OCI-LY3 (cell line): ENCODE measurements at regions not wholly inside any gene's neighbourhood (a gene's known extent, or its start where the extent isn't known, plus 50 kb on each side); places are given as distances from the start of the nearest gene placed in this dataset.

ENCODE experiments used
- H2AFZ ChIP-seq: fragments of 200-600, 300-600 bp; shearing (Covaris generic); 2 replicates; pipeline ENCODE4 v1.6.0; 2014; ENCODE audit warnings: antibody characterized with exemption, low read depth, low read length
- H3K27ac ChIP-seq: fragments of 200-600, 300-600 bp; sonication (generic); 2 replicates; pipeline ENCODE4 v1.5.1; 2014; ENCODE audit warnings: mild to moderate bottlenecking, low read length, moderate library complexity, mixed read lengths
- H3K27me3 ChIP-seq: fragments of 200-600, 300-600 bp; sonication (generic); 2 replicates; pipeline ENCODE4 v1.6.1; 2014; ENCODE audit warnings: low read depth, low read length, mixed read lengths
- H3K36me3 ChIP-seq: fragments of 200-600, 300-600 bp; sonication (generic); replicated peaks from 2 replicates; pipeline ENCODE3; 2014; ENCODE audit warnings: low read depth, low read length, mixed read lengths
- H3K4me1 ChIP-seq: fragments of 300-600, 200-600 bp; sonication (generic); 2 replicates; pipeline ENCODE4 v1.6.1; 2014; ENCODE audit warnings: low read length, mixed read lengths
- H3K4me2 ChIP-seq: fragments of 200-600, 300-600 bp; sonication (generic); 2 replicates; pipeline ENCODE4 v1.6.1; 2014; ENCODE audit warnings: low read length, mixed read lengths
- H3K4me3 ChIP-seq: fragments of 300-600, 200-600 bp; sonication (generic); 2 replicates; pipeline ENCODE4 v1.5.1; 2014; ENCODE audit warnings: antibody characterized with exemption, mild to moderate bottlenecking, low read length, moderate library complexity
- H3K79me2 ChIP-seq: fragments of 300-600, 200-600 bp; shearing (Covaris generic); 2 replicates; pipeline ENCODE4 v1.6.1; 2014; ENCODE audit warnings: mild to moderate bottlenecking, low read length, mixed read lengths
- H3K9ac ChIP-seq: fragments of 300-600, 200-600 bp; shearing (Covaris generic); 2 replicates; pipeline ENCODE4 v1.6.0; 2014; ENCODE audit warnings: mild to moderate bottlenecking, low read length, moderate library complexity
- H3K9me3 ChIP-seq: fragments of 200-600, 300-600 bp; shearing (Covaris generic); 2 replicates; pipeline ENCODE4 v1.6.1; 2014; ENCODE audit warnings: low read length, mixed read lengths; ENCODE audit not compliant: insufficient read depth
- H4K20me1 ChIP-seq: fragments of 200-600, 300-600 bp; sonication (generic); 2 replicates; pipeline ENCODE4 v1.6.1; 2016; ENCODE audit warnings: low read length, mixed read lengths; ENCODE audit not compliant: insufficient read depth
- EZH2phosphoT487 ChIP-seq: fragments of 200-600 bp; shearing (Covaris generic); IDR thresholded peaks from 2 replicates; pipeline ENCODE4 v1.6.1; 2018; ENCODE audit warnings: antibody characterized with exemption, mixed run types, low read depth
- TF ChIP-seq, protein P1 (sequence below): fragments of 200-600, 300-600 bp; sonication (generic); IDR thresholded peaks from 2 replicates; pipeline ENCODE4 v1.5.1; 2014; ENCODE audit warnings: antibody characterized with exemption, low read length, low read depth

DNA sequence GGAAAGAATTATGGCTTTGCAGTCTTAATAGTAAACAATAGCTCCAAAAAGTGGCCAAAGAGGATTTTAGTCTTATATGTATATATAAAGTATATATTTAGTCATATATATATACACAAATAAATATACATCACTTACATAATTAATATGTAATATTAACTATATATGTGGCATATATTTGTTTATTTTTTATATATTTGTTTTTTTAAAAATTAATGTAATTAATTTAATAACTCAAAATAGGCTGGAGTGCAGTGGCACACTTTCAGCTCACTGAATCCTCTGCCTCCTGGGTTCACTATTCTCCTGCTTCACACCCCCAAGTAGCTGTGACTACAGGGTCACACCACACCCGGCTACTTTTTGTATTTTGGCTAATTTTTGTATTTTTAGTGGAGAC lies 532.6 kb downstream of the KCNT2 start:
- Histone ChIP-seq H3K27me3 (no peaks in the 10 kb centered on the region), H3K27ac (no peak overlapping the region), H3K4me2 (no peak overlapping the region), H2AFZ (no peak overlapping the region), H3K9me3 (no peaks in the 10 kb centered on the region), H4K20me1 (no peaks in the 10 kb centered on the region), H3K4me3 (no peak overlapping the region), H3K79me2 (no peaks in the 10 kb centered on the region), H3K9ac (no peak overlapping the region), H3K36me3 (no peaks in the 10 kb centered on the region), H3K4me1 (no peaks in the 10 kb centered on the region)
- TF ChIP-seq EZH2phosphoT487, result no peak
- TF ChIP-seq, protein P1, sequence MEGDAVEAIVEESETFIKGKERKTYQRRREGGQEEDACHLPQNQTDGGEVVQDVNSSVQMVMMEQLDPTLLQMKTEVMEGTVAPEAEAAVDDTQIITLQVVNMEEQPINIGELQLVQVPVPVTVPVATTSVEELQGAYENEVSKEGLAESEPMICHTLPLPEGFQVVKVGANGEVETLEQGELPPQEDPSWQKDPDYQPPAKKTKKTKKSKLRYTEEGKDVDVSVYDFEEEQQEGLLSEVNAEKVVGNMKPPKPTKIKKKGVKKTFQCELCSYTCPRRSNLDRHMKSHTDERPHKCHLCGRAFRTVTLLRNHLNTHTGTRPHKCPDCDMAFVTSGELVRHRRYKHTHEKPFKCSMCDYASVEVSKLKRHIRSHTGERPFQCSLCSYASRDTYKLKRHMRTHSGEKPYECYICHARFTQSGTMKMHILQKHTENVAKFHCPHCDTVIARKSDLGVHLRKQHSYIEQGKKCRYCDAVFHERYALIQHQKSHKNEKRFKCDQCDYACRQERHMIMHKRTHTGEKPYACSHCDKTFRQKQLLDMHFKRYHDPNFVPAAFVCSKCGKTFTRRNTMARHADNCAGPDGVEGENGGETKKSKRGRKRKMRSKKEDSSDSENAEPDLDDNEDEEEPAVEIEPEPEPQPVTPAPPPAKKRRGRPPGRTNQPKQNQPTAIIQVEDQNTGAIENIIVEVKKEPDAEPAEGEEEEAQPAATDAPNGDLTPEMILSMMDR, result no peak

DNA sequence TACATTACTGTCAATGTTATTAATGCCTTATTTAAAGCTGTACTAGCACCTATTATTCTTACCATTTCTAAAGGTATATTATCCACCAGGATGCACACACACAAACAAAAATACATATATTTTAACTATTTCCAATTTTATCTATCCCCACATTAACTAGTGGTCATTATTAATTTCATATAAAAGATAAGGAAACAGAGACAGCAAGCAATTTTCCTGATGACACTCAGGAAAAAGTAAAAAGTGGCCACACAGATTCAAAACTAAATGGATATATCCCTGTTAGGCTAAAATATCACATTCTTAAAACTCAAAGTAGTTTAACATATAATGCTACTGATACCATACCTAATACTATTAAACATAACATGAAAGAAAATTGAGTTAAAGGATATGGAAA lies 534.1 kb downstream of the KCNT2 start:
- H3K9ac ChIP-seq, result no peak overlapping the region
- no peaks in the 10 kb centered on the region for H3K79me2 ChIP-seq
- H2AFZ ChIP-seq, result no peak overlapping the region
- H3K4me2 ChIP-seq, result no peak overlapping the region
- no peak overlapping the region for H3K4me3 ChIP-seq
- no peaks in the 10 kb centered on the region for H3K9me3 ChIP-seq
- TF ChIP-seq, protein P1, result no peak
- TF ChIP-seq EZH2phosphoT487, result no peak
- H3K36me3 ChIP-seq, result no peaks in the 10 kb centered on the region
- no peak overlapping the region for H3K27ac ChIP-seq
- no peaks in the 10 kb centered on the region for H3K4me1 ChIP-seq
- no peaks in the 10 kb centered on the region for H4K20me1 ChIP-seq
- no peaks in the 10 kb centered on the region for H3K27me3 ChIP-seq

DNA sequence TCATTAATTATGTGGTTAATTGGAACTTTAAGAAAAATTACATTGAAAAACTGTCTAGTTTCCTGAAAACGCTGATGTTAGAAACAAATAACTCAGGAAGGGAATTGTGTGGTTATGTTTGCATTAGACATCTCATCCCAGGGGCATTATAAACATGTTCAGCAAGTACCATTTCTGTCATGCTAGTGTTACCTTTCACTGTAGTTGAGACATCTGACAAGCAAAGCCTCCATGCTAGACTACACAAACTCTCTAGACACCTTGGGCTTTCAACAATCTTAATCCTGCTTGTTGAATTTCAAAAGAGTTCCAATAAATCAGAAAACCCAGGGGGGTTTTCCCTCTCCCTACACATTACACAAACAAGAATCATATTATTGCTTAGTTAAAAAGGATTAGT lies 536.8 kb downstream of the KCNT2 start:
- Histone ChIP-seq H3K27ac (no peak overlapping the region), H3K4me2 (no peak overlapping the region), H3K36me3 (no peaks in the 10 kb centered on the region), H3K9me3 (no peaks in the 10 kb centered on the region), H2AFZ (peak overlapping the region; percentile 37; the same call in 1 of the 2 replicates), H3K27me3 (no peaks in the 10 kb centered on the region), H3K4me3 (no peak overlapping the region), H4K20me1 (no peaks in the 10 kb centered on the region), H3K4me1 (no peaks in the 10 kb centered on the region), H3K9ac (no peak overlapping the region), H3K79me2 (no peaks in the 10 kb centered on the region)
- TF ChIP-seq, protein P1, result no peak
- TF ChIP-seq EZH2phosphoT487, result no peak

DNA sequence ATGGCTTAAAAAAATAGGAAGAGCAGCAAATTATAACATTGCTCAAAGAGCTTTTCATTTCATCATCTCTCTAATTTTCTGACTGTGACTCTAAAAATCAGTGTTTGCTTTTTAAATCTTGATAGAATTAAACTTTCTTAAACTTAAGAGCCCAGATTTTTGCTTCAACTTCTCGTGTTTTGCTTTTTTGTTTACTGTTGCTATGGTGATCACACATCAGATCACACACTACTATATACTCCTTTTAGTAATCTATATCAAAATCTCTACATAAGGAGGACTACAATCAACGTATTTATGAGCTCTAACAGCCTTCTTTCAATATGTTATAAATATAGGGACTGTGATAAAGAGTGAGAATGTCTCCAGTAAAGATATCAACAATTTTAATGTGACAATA lies 537.3 kb downstream of the KCNT2 start:
- H3K79me2 ChIP-seq, result no peaks in the 10 kb centered on the region
- H3K4me2 ChIP-seq, result no peak overlapping the region
- H3K36me3 ChIP-seq, result no peaks in the 10 kb centered on the region
- no peak overlapping the region for H3K27ac ChIP-seq
- no peaks in the 10 kb centered on the region for H3K9me3 ChIP-seq
- H2AFZ ChIP-seq, result peak overlapping the region; percentile 37; the same call in 1 of the 2 replicates
- H3K9ac ChIP-seq, result no peak overlapping the region
- no peaks in the 10 kb centered on the region for H3K4me1 ChIP-seq
- H3K4me3 ChIP-seq, result no peak overlapping the region
- no peaks in the 10 kb centered on the region for H3K27me3 ChIP-seq
- no peaks in the 10 kb centered on the region for H4K20me1 ChIP-seq
- TF ChIP-seq EZH2phosphoT487, result no peak
- TF ChIP-seq, protein P1, result no peak
